Activated CD4-positive, alpha-beta T cell treated with anti-CD3 and anti-CD28 coated beads, Interleukin-10, Interleukin-2, amounts not matched to agents 100 ng/mL and 50 ng/mL, durations not matched to agents 16 hours and 8 hours (primary cell): ENCODE measurements at regions not wholly inside any gene's neighbourhood (a gene's known extent, or its start where the extent isn't known, plus 50 kb on each side); places are given as distances from the start of the nearest gene placed in this dataset.
"Not testable (repeated sequence)": the region's sequence is repeated elsewhere in the genome, so short reads cannot be mapped to it uniquely, and the experiment has no call there.

Source experiments
- DNase-seq: peaks from one replicate; pipeline ENCODE4 v3.0.0-alpha.2; 2020

DNA sequence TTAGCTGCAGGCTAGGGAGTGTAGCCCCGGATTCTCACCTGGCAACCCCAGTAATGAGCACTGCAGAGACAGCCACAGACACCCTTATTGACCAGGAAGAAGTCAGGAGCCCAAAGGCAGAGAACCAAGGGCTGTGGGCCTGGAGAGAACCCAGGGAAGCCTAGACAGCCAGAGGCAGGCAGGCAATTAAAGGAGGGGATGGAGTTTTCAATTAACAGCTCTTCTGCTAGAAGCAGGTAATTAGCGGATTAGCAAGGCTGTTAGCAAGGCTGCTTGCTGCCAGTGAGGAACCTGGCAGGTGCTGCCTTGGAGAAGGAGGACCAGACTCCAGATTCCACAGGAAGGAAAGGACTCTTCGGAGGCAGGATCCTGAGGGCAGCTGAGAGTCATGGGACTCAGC is 176.1 kb downstream of the TRIM43 start:
- not testable (repeated sequence) for DNase-seq

DNA sequence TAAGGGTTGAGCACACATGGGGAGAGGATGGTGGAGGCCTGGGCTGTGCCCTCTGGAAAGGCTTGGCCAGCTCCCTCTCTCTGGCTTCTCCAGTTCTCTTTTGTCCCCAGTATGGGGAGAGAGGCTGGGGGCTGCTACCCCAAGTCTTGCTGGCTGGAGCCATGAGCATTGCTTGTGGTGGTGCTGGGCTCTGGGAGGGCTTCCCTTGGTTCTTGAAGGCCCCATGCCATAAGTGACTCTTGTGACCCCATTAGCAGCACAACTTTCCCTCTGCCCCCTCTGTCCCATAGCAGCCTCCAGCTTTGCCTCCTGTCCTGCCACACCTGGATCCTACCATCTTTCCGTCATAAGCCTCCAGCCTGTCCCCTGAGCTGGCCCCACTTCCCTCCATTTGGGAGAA is 177.5 kb downstream of the TRIM43 start:
- not testable (repeated sequence) for DNase-seq

DNA sequence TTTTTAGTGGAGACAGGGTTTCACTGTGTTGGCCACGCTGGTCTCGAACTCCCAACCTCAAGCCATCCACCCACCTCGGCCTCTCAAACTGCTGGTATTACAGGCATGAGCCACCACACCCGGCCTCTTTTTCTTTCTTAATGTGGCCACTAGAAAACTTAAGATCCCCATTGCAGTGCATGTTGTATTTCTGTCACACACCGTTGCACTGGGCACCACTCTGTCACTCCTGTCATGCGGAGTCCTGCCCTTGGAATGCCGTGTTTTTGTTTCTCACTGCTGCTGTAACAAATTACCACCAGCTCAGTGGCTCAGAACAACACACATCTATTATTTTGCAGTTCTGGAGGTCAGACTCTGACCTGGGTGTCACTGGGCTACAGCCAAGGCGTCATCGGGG is 178.9 kb downstream of the TRIM43 start:
- DNase-seq = not testable (repeated sequence)

DNA sequence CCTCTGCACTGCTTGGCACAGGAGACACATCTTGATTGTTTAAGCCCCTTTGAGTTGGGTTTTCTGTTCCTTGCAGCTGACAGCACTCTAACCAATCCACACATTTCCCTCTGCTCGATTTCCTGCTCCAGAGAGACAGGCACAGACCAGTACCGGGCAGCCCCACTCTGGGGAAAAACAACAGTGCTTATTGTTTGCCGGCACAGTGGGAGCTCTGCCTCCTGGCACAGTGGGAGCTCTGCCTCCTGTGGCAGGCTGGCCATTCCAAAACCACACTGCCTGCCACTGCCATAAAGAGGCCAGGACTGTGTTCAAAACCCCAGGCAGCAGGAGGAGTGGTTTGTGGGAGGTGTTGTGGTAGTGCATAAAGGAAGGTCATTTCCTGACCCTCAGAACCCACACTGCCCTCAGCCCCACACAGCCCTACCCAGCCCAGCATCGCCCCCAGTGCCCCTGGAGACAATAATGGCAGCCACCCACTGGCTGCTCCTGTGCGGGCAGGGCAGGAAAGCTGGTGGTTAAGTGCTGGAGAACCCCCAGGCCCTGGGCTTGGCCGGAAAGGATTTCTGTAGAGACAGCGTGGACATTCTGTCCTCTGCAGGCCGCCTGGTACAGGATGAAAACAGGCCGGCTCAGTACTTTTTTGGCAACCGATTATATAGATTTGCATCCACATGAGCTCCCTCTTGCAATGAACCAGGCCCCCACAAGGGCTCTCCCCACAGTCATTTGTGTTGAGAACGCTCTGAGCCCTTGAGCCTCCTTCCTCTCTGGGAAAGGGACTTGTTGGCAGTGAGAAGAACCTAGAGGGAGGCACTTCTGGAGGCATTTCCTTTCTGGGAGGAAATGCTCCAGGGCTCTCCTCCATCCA is 182.8 kb downstream of the TRIM43 start:
- not testable (repeated sequence) for DNase-seq

DNA sequence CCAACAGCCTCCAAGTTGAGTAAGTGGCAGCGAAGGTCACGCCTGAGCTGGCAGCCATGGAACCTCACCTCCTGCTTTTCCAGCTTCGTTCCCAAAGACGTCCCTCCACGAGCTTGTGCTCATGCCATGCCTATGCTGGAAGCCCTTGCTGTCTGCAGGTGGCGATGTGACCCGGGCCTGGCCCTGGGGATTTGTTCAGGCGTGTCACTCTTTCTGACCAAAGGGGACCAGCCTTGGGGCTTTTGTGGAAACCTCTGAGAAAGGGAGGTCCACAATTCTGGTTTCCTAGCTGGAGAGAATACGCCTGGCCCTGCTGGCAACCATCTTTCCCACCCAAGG is 183.4 kb downstream of the TRIM43 start:
- DNase-seq = not testable (repeated sequence)
